ENCODE measurements at regions not wholly inside any gene's neighbourhood (a gene's known extent, or its start where the extent isn't known, plus 50 kb on each side); places are given as distances from the start of the nearest gene placed in this dataset.
"Not testable (repeated sequence)": the region's sequence is repeated elsewhere in the genome, so short reads cannot be mapped to it uniquely, and the experiment has no call there.

DNA sequence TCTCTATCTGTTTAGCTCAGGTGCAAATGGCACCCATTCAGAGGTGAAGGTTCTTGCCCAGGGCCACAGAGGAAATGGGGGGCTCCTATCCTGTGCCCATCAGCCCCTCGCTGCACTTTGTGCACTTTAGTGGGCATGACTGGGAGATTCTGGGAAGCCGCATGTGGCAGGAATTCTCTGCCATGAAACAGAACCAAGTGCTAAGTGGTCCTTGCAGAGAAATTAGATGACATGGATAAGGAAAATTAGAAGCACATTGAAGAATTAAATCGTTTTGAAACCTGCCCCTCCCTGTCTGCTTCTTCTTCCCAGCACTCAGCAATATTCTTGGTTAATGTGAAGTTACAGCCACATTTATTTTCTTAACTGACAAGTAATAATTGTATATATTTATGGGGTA, 185.2 kb upstream of the RTL1 start:
- Mint-ChIP-seq H3K36me3 (ENCODE audit: low read depth) (no peaks in the 10 kb centered on the region), H3K9me3 (no peaks in the 10 kb centered on the region), H3K27me3 (peaks cover 15% of the 10 kb centered on the region), H3K4me3 (no peak overlapping the region), H3K27ac (no peak overlapping the region), H3K4me1 (ENCODE audit: low read depth) (no peaks in the 10 kb centered on the region)
- no peak for DNase-seq

GRCh38 chr14:101090478-101090877, 187.0 kb upstream of the RTL1 start:
- peaks cover 22% of the 10 kb centered on the region for H3K27me3 Mint-ChIP-seq
- DNase-seq; H3K27ac Mint-ChIP-seq; H3K36me3 Mint-ChIP-seq (ENCODE audit: low read depth); H3K4me3 Mint-ChIP-seq; H3K4me1 Mint-ChIP-seq (ENCODE audit: low read depth); H3K9me3 Mint-ChIP-seq: not testable (repeated sequence)

- no peak overlapping the region for H3K27ac Mint-ChIP-seq
- H3K4me1 Mint-ChIP-seq (ENCODE audit: low read depth): no peaks in the 10 kb centered on the region
- H3K4me3 Mint-ChIP-seq: no peak overlapping the region
- DNase-seq: no peak
- H3K27me3 Mint-ChIP-seq: peaks cover 27% of the 10 kb centered on the region
- H3K36me3 Mint-ChIP-seq (ENCODE audit: low read depth): no peaks in the 10 kb centered on the region
- H3K9me3 Mint-ChIP-seq: no peaks in the 10 kb centered on the region
Measured at GRCh38 chr14:101090976-101091375, 187.5 kb upstream of the RTL1 start.

GRCh38 chr14:101094916-101095315, 191.4 kb upstream of the RTL1 start:
- H3K9me3 Mint-ChIP-seq; H3K4me3 Mint-ChIP-seq; H3K4me1 Mint-ChIP-seq (ENCODE audit: low read depth); H3K36me3 Mint-ChIP-seq (ENCODE audit: low read depth); DNase-seq; H3K27ac Mint-ChIP-seq: not testable (repeated sequence)
- H3K27me3 Mint-ChIP-seq: peaks cover 46% of the 10 kb centered on the region

DNA sequence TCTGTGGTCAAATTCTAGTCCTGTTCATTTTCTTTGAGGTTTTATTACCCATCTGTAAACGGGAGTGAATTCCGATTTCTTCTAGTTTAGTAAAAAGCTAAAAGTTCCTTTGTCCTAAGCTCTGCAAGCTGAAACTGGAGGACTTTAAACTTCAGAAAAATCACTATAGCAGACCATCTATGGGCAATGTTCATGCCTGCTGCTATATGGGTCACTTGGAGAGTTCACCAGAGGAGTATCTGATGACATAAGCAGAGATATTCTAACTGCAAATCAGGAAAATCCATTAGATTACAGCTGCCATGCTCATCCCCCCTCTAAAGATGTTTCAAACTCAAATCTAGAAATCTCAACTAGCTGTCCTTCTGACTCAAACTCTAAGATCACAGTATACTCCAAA, 193.0 kb upstream of the RTL1 start:
- DNase-seq: no peak
- H3K27me3 Mint-ChIP-seq: peaks cover 46% of the 10 kb centered on the region
- H3K27ac Mint-ChIP-seq: no peak overlapping the region
- no peaks in the 10 kb centered on the region for H3K36me3 Mint-ChIP-seq (ENCODE audit: low read depth)
- peaks cover 2% of the 10 kb centered on the region for H3K9me3 Mint-ChIP-seq
- no peak overlapping the region for H3K4me3 Mint-ChIP-seq
- no peaks in the 10 kb centered on the region for H3K4me1 Mint-ChIP-seq (ENCODE audit: low read depth)

- H3K27ac Mint-ChIP-seq: no peak overlapping the region
- no peak overlapping the region for H3K4me3 Mint-ChIP-seq
- peaks cover 46% of the 10 kb centered on the region for H3K27me3 Mint-ChIP-seq
- H3K4me1 Mint-ChIP-seq (ENCODE audit: low read depth): no peaks in the 10 kb centered on the region
- peaks cover 2% of the 10 kb centered on the region for H3K9me3 Mint-ChIP-seq
- no peaks in the 10 kb centered on the region for H3K36me3 Mint-ChIP-seq (ENCODE audit: low read depth)
- DNase-seq: no peak
Measured at GRCh38 chr14:101097109-101097793, 193.7 kb upstream of the RTL1 start.

- Mint-ChIP-seq H3K4me3 (no peak overlapping the region), H3K9me3 (peaks cover 2% of the 10 kb centered on the region), H3K36me3 (ENCODE audit: low read depth) (no peaks in the 10 kb centered on the region), H3K4me1 (ENCODE audit: low read depth) (no peaks in the 10 kb centered on the region), H3K27ac (no peak overlapping the region), H3K27me3 (peaks cover 44% of the 10 kb centered on the region)
- DNase-seq: no peak
Measured at GRCh38 chr14:101098177-101098576, 194.7 kb upstream of the RTL1 start.

DNA sequence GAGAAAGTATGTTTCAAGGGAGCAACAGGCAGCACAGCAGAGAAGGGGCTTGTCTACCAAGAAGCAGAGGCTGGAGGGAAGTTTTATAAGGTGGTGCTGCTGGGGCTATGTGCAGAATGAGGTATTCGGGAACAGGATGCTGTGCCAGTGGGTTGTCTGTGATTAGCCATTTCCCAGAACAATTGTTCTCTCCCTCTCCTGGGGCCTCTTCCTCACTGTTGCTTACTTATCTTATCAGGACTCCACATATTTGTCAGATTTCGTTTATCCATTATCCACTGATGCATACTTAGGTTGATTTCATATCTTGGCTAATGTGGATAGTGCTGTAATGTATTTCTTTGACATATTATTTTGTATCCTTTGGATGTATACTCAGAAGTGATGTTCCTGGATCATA, 195.1 kb upstream of the RTL1 start:
- DNase-seq: no peak
- no peaks in the 10 kb centered on the region for H3K36me3 Mint-ChIP-seq (ENCODE audit: low read depth)
- no peak overlapping the region for H3K4me3 Mint-ChIP-seq
- no peak overlapping the region for H3K27ac Mint-ChIP-seq
- peaks cover 43% of the 10 kb centered on the region for H3K27me3 Mint-ChIP-seq
- no peaks in the 10 kb centered on the region for H3K4me1 Mint-ChIP-seq (ENCODE audit: low read depth)
- H3K9me3 Mint-ChIP-seq: peaks cover 2% of the 10 kb centered on the region

DNA sequence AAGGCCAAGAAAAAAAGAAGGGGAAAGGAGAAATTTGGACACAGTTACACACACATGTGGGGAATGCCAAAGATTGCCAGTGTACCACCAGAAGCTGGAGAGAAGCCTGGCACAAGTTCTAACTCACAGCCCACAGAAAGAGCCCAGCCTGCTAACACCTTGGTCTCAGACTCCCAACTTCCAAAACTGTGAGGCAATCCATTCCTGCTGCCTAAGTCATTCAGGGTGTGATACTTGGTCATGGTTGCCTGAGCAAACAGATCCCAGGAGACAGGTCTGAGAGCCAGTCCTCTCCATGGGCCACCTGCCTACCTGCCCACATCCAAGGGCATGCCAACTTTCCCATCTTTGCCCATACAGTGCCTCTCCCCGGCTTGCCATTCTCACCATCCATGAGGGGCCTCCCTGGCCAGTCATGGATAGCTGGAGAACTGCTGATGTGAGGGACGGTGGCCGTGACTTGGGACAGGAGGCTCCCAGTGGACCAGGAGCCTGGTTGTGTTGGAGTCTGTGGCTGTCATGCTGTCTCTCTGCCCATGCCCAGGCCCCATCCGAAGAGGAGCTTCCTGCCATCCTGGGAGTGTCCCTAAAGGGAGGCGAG, 198.0 kb upstream of the RTL1 start:
- Mint-ChIP-seq H3K27ac (no peak overlapping the region), H3K4me1 (ENCODE audit: low read depth) (no peaks in the 10 kb centered on the region), H3K4me3 (no peak overlapping the region), H3K9me3 (peaks cover 2% of the 10 kb centered on the region), H3K36me3 (ENCODE audit: low read depth) (no peaks in the 10 kb centered on the region), H3K27me3 (peaks cover 27% of the 10 kb centered on the region)
- DNase-seq: no peak

GRCh38 chr14:101102875-101103274, 199.4 kb upstream of the RTL1 start:
- H3K36me3 Mint-ChIP-seq (ENCODE audit: low read depth): no peaks in the 10 kb centered on the region
- peaks cover 18% of the 10 kb centered on the region for H3K27me3 Mint-ChIP-seq
- no peak overlapping the region for H3K4me3 Mint-ChIP-seq
- no peak for DNase-seq
- no peak overlapping the region for H3K27ac Mint-ChIP-seq
- H3K9me3 Mint-ChIP-seq: peaks cover 2% of the 10 kb centered on the region
- no peaks in the 10 kb centered on the region for H3K4me1 Mint-ChIP-seq (ENCODE audit: low read depth)

DNA sequence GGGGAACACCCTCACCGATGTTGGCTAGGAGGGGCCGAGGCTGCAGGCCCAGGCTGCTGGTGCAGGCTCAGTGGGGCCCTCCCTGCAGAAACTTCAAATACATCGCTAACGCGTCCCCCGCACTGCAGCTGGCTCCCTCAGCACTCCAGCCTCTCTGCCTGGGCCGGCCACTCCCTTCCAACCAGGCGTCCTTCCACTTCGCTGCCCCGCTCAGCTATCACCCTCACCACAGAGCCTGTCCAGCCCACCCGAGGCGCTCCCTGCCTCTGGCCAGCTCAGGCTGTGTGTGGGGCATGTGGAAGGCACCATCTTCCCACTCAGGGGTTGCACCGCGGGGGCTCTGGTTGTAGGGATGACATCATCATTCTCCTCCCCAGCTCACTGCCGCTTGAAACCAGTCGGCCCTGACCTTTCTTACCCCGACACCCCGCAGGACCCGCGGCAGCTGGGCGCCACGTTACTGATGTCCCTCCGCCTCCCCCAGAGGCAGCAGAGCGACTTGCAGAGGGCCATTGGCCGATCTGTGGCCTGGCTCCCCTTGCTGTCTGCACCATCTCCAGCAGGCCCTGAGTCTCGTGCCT, 199.9 kb upstream of the RTL1 start:
- Mint-ChIP-seq H3K27me3 (peaks cover 15% of the 10 kb centered on the region), H3K27ac (no peak overlapping the region), H3K4me1 (ENCODE audit: low read depth) (no peaks in the 10 kb centered on the region), H3K36me3 (ENCODE audit: low read depth) (no peaks in the 10 kb centered on the region), H3K4me3 (no peak overlapping the region), H3K9me3 (peaks cover 2% of the 10 kb centered on the region)
- DNase-seq: no peak

GRCh38 chr14:101104485-101104884, 201.0 kb upstream of the RTL1 start:
- Mint-ChIP-seq H3K27ac (no peak overlapping the region), H3K9me3 (peaks cover 2% of the 10 kb centered on the region), H3K36me3 (ENCODE audit: low read depth) (no peaks in the 10 kb centered on the region), H3K4me3 (no peak overlapping the region), H3K4me1 (ENCODE audit: low read depth) (no peaks in the 10 kb centered on the region), H3K27me3 (peaks cover 6% of the 10 kb centered on the region)
- DNase-seq: no peak

- H3K4me1 Mint-ChIP-seq (ENCODE audit: low read depth): no peaks in the 10 kb centered on the region
- H3K27ac Mint-ChIP-seq: no peak overlapping the region
- no peak for DNase-seq
- peaks cover 2% of the 10 kb centered on the region for H3K9me3 Mint-ChIP-seq
- no peak overlapping the region for H3K4me3 Mint-ChIP-seq
- H3K27me3 Mint-ChIP-seq: peaks cover 3% of the 10 kb centered on the region
- H3K36me3 Mint-ChIP-seq (ENCODE audit: low read depth): no peaks in the 10 kb centered on the region
Measured at GRCh38 chr14:101105045-101105444, 201.5 kb upstream of the RTL1 start.

DNA sequence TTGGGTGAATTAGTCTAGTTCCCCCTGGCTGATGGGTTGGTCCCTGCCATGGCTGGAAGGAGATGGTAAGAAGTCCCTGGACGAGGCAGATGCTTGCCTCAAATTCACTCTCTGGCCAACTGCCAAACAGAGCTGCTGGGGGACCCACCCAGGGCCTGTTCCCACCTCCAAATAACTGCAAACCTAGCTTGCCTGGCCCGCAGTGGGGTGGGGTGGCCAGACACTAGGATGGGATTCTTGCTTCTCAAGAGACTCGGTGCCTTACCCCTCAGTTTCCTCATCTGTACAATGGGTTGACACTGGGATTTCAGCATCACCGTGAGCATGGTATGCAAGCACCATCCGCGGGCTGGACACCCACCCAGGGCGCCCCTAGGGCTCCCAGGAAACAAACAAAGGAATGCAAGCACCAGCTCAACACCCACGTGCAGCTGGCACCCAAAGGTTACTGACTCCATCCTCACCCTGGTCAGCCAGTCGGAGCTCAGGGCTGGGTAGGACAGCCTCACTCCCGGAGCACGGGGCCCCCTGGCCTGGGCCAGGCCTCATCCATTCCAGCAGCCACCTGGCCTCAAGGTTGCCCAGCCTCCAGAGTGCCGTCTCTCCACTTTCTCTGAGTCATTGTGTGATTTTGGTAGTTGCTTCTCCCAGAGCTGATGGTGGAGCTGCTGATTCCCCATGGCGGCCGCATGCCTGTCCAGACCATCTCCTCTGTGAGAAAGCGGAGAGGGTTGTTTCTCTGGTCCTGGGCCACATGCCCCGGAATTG, 205.2 kb upstream of the RTL1 start:
- no peaks in the 10 kb centered on the region for H3K36me3 Mint-ChIP-seq (ENCODE audit: low read depth)
- no peaks in the 10 kb centered on the region for H3K27me3 Mint-ChIP-seq
- no peak for DNase-seq

GRCh38 chr14:101109347-101109638, 205.8 kb upstream of the RTL1 start:
- Mint-ChIP-seq H3K27me3 (no peaks in the 10 kb centered on the region), H3K9me3 (no peaks in the 10 kb centered on the region), H3K4me3 (no peak overlapping the region), H3K36me3 (ENCODE audit: low read depth) (no peaks in the 10 kb centered on the region), H3K4me1 (ENCODE audit: low read depth) (no peaks in the 10 kb centered on the region), H3K27ac (no peak overlapping the region)
- DNase-seq: no peak

More for the DNA sequence above, 205.2 kb upstream of the RTL1 start:
- Mint-ChIP-seq H3K27ac (no peak overlapping the region), H3K4me3 (no peak overlapping the region), H3K4me1 (ENCODE audit: low read depth) (no peaks in the 10 kb centered on the region), H3K9me3 (no peaks in the 10 kb centered on the region)
